Endothelial cell of umbilical vein (primary cell): ENCODE measurements at regions not wholly inside any gene's neighbourhood (a gene's known extent, or its start where the extent isn't known, plus 50 kb on each side); places are given as distances from the start of the nearest gene placed in this dataset.

Experiments
- BruUV-seq: library from RNA; stranded (reverse); fragments of 400-500 nt; replicated peaks from 2 replicates; lab custom pipeline; 2021; lab: Mats Ljungman, UMichigan
- CTCF ChIA-PET: fragments of 300-600, 350-600 bp; sonication (Branson Sonifier 250); formaldehyde crosslinking; loops from one replicate; lab custom pipeline; 2021; ENCODE audit warnings: antibody characterized with exemption, inconsistent platforms; lab: Charles Lee
- POLR2A ChIA-PET: fragments of 300-600, 350-600 bp; sonication (Branson Sonifier 250); formaldehyde crosslinking; loops from one replicate; lab custom pipeline; 2021; ENCODE audit warnings: antibody characterized with exemption, inconsistent platforms; lab: Charles Lee
- DNase-seq: peaks from one replicate; pipeline ENCODE4 v3.0.0-alpha.2; 2011; ENCODE audit warnings: low read depth, low spot score
- FAIRE-seq: peaks from 2 replicates; lab custom pipeline; 2011; peaks lifted over from hg19 to GRCh38; lab: Jason Lieb, UNC
- H2AFZ ChIP-seq: 2 replicates; pipeline ENCODE4 v1.6.0; 2012; ENCODE audit warnings: low read depth, low read length, control low read depth, inconsistent platforms
- H3K27ac ChIP-seq: 2 replicates; pipeline ENCODE4 v1.5.1; 2011; ENCODE audit warnings: low read depth, mild to moderate bottlenecking, control low read depth, low read length, moderate library complexity; ENCODE audit not compliant: insufficient read depth
- H3K27me3 ChIP-seq, 2 experiments: 2 replicates each; pipeline versions ENCODE4 v1.6.0 to v1.6.1; 2011; ENCODE audit warnings: low read length in 2 of 2, mixed read lengths in 1 of 2; ENCODE audit not compliant: control insufficient read depth in 2 of 2, insufficient read depth in 2 of 2
- H3K36me3 ChIP-seq, 2 experiments: 2 replicates in 1 of 2; 3 replicates in 1 of 2; pipeline ENCODE4 v1.5.1; 2011; ENCODE audit warnings: low read length in 2 of 2, mild to moderate bottlenecking in 1 of 2, moderate library complexity in 1 of 2; ENCODE audit not compliant: control insufficient read depth in 2 of 2, insufficient read depth in 2 of 2; ENCODE audit errors: extremely low read depth in 1 of 2
- H3K4me1 ChIP-seq: 3 replicates; pipeline ENCODE4 v1.5.1; 2011; ENCODE audit warnings: mild to moderate bottlenecking, low read length; ENCODE audit not compliant: control insufficient read depth, insufficient read depth; ENCODE audit errors: extremely low read depth
- H3K4me2 ChIP-seq: 2 replicates; pipeline ENCODE4 v1.6.1; 2011; ENCODE audit warnings: low read length, control low read depth, mixed read lengths; ENCODE audit not compliant: insufficient read depth
- H3K4me3 ChIP-seq, 3 experiments: fragments of 200-600 bp in 1 of 3; sonication (generic), shearing (Covaris generic) in 1 of 3; replicated peaks in 1 of 3; 2 replicates each; pipeline ENCODE4 v1.5.1; 2011 to 2016; ENCODE audit warnings: control low read depth in 3 of 3, low read length in 3 of 3, mild to moderate bottlenecking in 2 of 3, inconsistent platforms in 1 of 3, low read depth in 1 of 3, moderate library complexity in 1 of 3; ENCODE audit not compliant: insufficient read depth in 1 of 3
- H3K79me2 ChIP-seq: 2 replicates; pipeline ENCODE4 v1.6.0; 2012; ENCODE audit warnings: low read length, inconsistent platforms; ENCODE audit not compliant: control insufficient read depth, insufficient read depth
- H3K9ac ChIP-seq: replicated peaks from 2 replicates; pipeline ENCODE3; 2011; ENCODE audit warnings: low read length, control low read depth; ENCODE audit not compliant: insufficient read depth; ENCODE audit errors: extremely low read depth
- H3K9me1 ChIP-seq: replicated peaks from 3 replicates; pipeline ENCODE4 v1.6.0; 2011; ENCODE audit warnings: mild to moderate bottlenecking, low read length; ENCODE audit not compliant: control insufficient read depth, insufficient read depth; ENCODE audit errors: extremely low read depth
- H3K9me3 ChIP-seq: replicated peaks from 2 replicates; pipeline ENCODE4 v1.5.1; 2012; ENCODE audit warnings: low read length, inconsistent platforms; ENCODE audit not compliant: control insufficient read depth, insufficient read depth
- H4K20me1 ChIP-seq: replicated peaks from 2 replicates; pipeline ENCODE3; 2011; ENCODE audit warnings: mild to moderate bottlenecking, low read length; ENCODE audit not compliant: control insufficient read depth, insufficient read depth; ENCODE audit errors: extremely low read depth
- CTCF ChIP-seq, 2 donors: IDR thresholded peaks; 1 replicate in 1 of 2; 2 replicates in 1 of 2; pipeline ENCODE4 v1.5.1; 2011; ENCODE audit warnings: low read length in 2 of 2, mild to moderate bottlenecking in 2 of 2, moderate library complexity in 2 of 2, control low read depth in 1 of 2, inconsistent platforms in 1 of 2, low read depth in 1 of 2; ENCODE audit not compliant: insufficient read depth in 1 of 2; ENCODE audit errors: extremely low read depth in 1 of 2
- EZH2 ChIP-seq: IDR thresholded peaks from 2 replicates; pipeline ENCODE4 v1.6.1; 2012; ENCODE audit warnings: borderline replicate concordance, low read depth, mild to moderate bottlenecking, moderate library complexity, low read length, inconsistent platforms; ENCODE audit not compliant: severe bottlenecking
- FOS ChIP-seq: IDR thresholded peaks from 2 replicates; pipeline ENCODE4 v1.6.1; 2011; ENCODE audit warnings: mild to moderate bottlenecking, low read length, moderate library complexity, borderline replicate concordance; ENCODE audit not compliant: insufficient read depth
- GATA2 ChIP-seq: IDR thresholded peaks from 2 replicates; pipeline ENCODE4 v1.7.0; 2011; ENCODE audit warnings: low read depth, mild to moderate bottlenecking, moderate library complexity, mixed read lengths, low read length; ENCODE audit not compliant: insufficient read length, insufficient read depth
- JUN ChIP-seq: IDR thresholded peaks from 2 replicates; pipeline ENCODE4 v1.6.1; 2011; ENCODE audit warnings: borderline replicate concordance, low read depth; ENCODE audit not compliant: insufficient read length, insufficient read depth
- MAX ChIP-seq: IDR thresholded peaks from 2 replicates; pipeline ENCODE4 v1.6.1; 2011; ENCODE audit not compliant: insufficient read depth, insufficient read length
- MYC ChIP-seq: IDR thresholded peaks from one replicate; pipeline ENCODE4 v1.6.1; 2011; ENCODE audit warnings: mild to moderate bottlenecking, low read depth, low read length
- POLR2A ChIP-seq: IDR thresholded peaks from 2 replicates; pipeline ENCODE4 v1.6.1; 2012; ENCODE audit warnings: low read depth, mild to moderate bottlenecking, control low read depth, low read length
- POLR2AphosphoS5 ChIP-seq: IDR thresholded peaks from 2 replicates; pipeline ENCODE4 v1.6.1; 2012; ENCODE audit warnings: low read depth, mild to moderate bottlenecking, control low read depth, low read length, moderate library complexity; ENCODE audit not compliant: insufficient read depth
- dilution Hi-C: fragments of 300-500 bp; cut with MboI; formaldehyde crosslinking; loops from one replicate; pipeline ENCODE4 v1.15.0; 2019; ENCODE audit warnings: low sequenced_read_pairs; ENCODE audit not compliant: extremely low pct_ligation_motif_present
- intact Hi-C: fragments of 100-400 bp; cut with micrococcal nuclease; formaldehyde crosslinking; loops from one replicate; pipeline ENCODE4 v1.10.0; 2022

GRCh38 chr3:106428565-106428994 lies 559.8 kb upstream of the CBLB start:
- DNase-seq: peak; percentile 18
- H3K36me3 ChIP-seq: no peaks in the 10 kb centered on the region
- H3K79me2 ChIP-seq: no peaks in the 10 kb centered on the region
- CTCF ChIA-PET: interaction anchor here (0.8 to 1.2 kb wide), 2 partner anchors 9 to 181 kb away, joined by 3 read pairs; no protein-coding TSS in a partner anchor
- TF ChIP-seq CTCF (IDR thresholded peaks at IDR 0.05; ENCODE audit: extremely low read depth in 1 of 2, insufficient read depth in 1 of 2, low read depth in 1 of 2, low read length in 2 of 2): no peak
- no peak for TF ChIP-seq POLR2AphosphoS5
- TF ChIP-seq MYC: no peak
- TF ChIP-seq GATA2: no peak
- peak; percentile 85 for TF ChIP-seq FOS
- H3K9me1 ChIP-seq: peaks cover 2% of the 10 kb centered on the region
- no peak for FAIRE-seq
- dilution Hi-C loops: no loop called here
- H3K27ac ChIP-seq: no peak overlapping the region
- no TSS peak for BruUV-seq
- H3K9ac ChIP-seq: no peak overlapping the region
- intact Hi-C loops: no loop called here
- no peak overlapping the region for H3K4me2 ChIP-seq
- H2AFZ ChIP-seq: no peak overlapping the region
- H3K9me3 ChIP-seq: no peaks in the 10 kb centered on the region
- POLR2A ChIA-PET: no interaction called here
- no peaks in the 10 kb centered on the region for H3K27me3 ChIP-seq
- no peaks in the 10 kb centered on the region for H4K20me1 ChIP-seq
- H3K4me3 ChIP-seq: no peak overlapping the region
- H3K4me1 ChIP-seq: no peaks in the 10 kb centered on the region

GRCh38 chr3:106431721-106432120 lies 562.9 kb upstream of the CBLB start:
- no peak overlapping the region for H3K4me2 ChIP-seq
- TF ChIP-seq CTCF (IDR thresholded peaks at IDR 0.05; ENCODE audit: extremely low read depth in 1 of 2, insufficient read depth in 1 of 2, low read depth in 1 of 2, low read length in 2 of 2) (no peak), EZH2 (no peak), POLR2AphosphoS5 (no peak), FOS (no peak), POLR2A (no peak), JUN (no peak), GATA2 (no peak), MAX (no peak), MYC (no peak)
- no peak overlapping the region for H3K9ac ChIP-seq
- POLR2A ChIA-PET: no interaction called here
- no peaks in the 10 kb centered on the region for H4K20me1 ChIP-seq
- no peaks in the 10 kb centered on the region for H3K36me3 ChIP-seq
- no peak for FAIRE-seq
- no peak overlapping the region for H3K27ac ChIP-seq
- H3K79me2 ChIP-seq: no peaks in the 10 kb centered on the region
- no peak overlapping the region for H2AFZ ChIP-seq
- no peaks in the 10 kb centered on the region for H3K9me3 ChIP-seq
- no peaks in the 10 kb centered on the region for H3K4me1 ChIP-seq
- intact Hi-C loops (no loop called here), dilution Hi-C loops (no loop called here)
- H3K9me1 ChIP-seq: peaks cover 2% of the 10 kb centered on the region
- H3K4me3 ChIP-seq: no peak overlapping the region
- DNase-seq: no peak
- H3K27me3 ChIP-seq: no peaks in the 10 kb centered on the region
- CTCF ChIA-PET: interaction anchor here (1.2 kb wide), 1 partner anchor 15 kb away, joined by 5 read pairs; no protein-coding TSS in a partner anchor
- no TSS peak for BruUV-seq
